A549 (cell line): ENCODE measurements at regions not wholly inside any gene's neighbourhood (a gene's known extent, or its start where the extent isn't known, plus 50 kb on each side); places are given as distances from the start of the nearest gene placed in this dataset.

Experiments used
- CBX8 ChIP-seq: fragments of 200-600 bp; sonication (generic); IDR thresholded peaks from 2 replicates; pipeline ENCODE4 v1.6.1; 2016
- CEBPB ChIP-seq, 2 experiments: fragments of >200 bp in 1 of 2; sonication (Bioruptor Twin) in 1 of 2; formaldehyde crosslinking in 1 of 2; IDR thresholded peaks; 2 replicates each; pipeline ENCODE4 v1.6.1; 2012 to 2016
- CHD4 ChIP-seq: fragments of 200-600 bp; sonication (generic); IDR thresholded peaks from 2 replicates; pipeline ENCODE4 v1.6.1; 2016; ENCODE audit warnings: antibody characterized with exemption, mild to moderate bottlenecking, borderline replicate concordance
- EP300 ChIP-seq, 2 experiments: fragments of >200 bp; sonication (Bioruptor Twin); formaldehyde crosslinking; IDR thresholded peaks; 2 replicates in 1 of 2; 3 replicates in 1 of 2; pipeline ENCODE4 v1.6.1; 2016 to 2017
- HOXB13 ChIP-seq: fragments of 250-450 bp; sonication (Bioruptor Pico); IDR thresholded peaks from 2 replicates; pipeline ENCODE4 v1.5.0; 2020; ENCODE audit warnings: low read depth, mild to moderate bottlenecking, moderate library complexity
- PHF8 ChIP-seq: fragments of 200-600 bp; sonication (generic); IDR thresholded peaks from 2 replicates; pipeline ENCODE4 v1.6.1; 2016; ENCODE audit warnings: low read depth, mild to moderate bottlenecking, antibody characterized with exemption, moderate library complexity, borderline replicate concordance
- POLR2A ChIP-seq: IDR thresholded peaks from 2 replicates; pipeline ENCODE4 v1.6.1; 2012; ENCODE audit warnings: mild to moderate bottlenecking, low read length
- RAD21 ChIP-seq, 2 experiments: fragments of >200 bp in 1 of 2; sonication (Bioruptor Twin) in 1 of 2; formaldehyde crosslinking in 1 of 2; IDR thresholded peaks in 1 of 2; conservative IDR thresholded peaks in 1 of 2; 2 replicates in 1 of 2; 3 replicates in 1 of 2; pipeline ENCODE4 v1.6.1; 2012 to 2018; ENCODE audit warnings: inconsistent platforms in 1 of 2
- RARB ChIP-seq: fragments of 250-450 bp; sonication (Bioruptor Pico); IDR thresholded peaks from 2 replicates; pipeline ENCODE4 v1.8.0; 2021; ENCODE audit warnings: mild to moderate bottlenecking, moderate library complexity
- RCOR1 ChIP-seq: fragments of 150-350 bp; IDR thresholded peaks from 2 replicates; pipeline ENCODE4 v1.6.1; 2014; ENCODE audit warnings: antibody characterized with exemption, low read length, low read depth
- ZFP36 ChIP-seq: fragments of 450-650 bp; IDR thresholded peaks from 2 replicates; pipeline ENCODE4 v1.6.1; 2014; ENCODE audit warnings: borderline replicate concordance; ENCODE audit not compliant: partially characterized antibody
- TF ChIP-seq, protein P1 (sequence below): fragments of >200 bp; sonication (Bioruptor Twin); formaldehyde crosslinking; IDR thresholded peaks from 3 replicates; pipeline ENCODE4 v1.5.1; 2016
- TF ChIP-seq, protein P2 (sequence below): fragments of 200-600 bp; sonication (generic); IDR thresholded peaks from 2 replicates; pipeline ENCODE4 v1.6.1; 2016; ENCODE audit warnings: antibody characterized with exemption, mild to moderate bottlenecking, moderate library complexity
- TF ChIP-seq, protein P3 (sequence below): IDR thresholded peaks from 2 replicates; pipeline ENCODE4 v1.6.1; 2012

DNA sequence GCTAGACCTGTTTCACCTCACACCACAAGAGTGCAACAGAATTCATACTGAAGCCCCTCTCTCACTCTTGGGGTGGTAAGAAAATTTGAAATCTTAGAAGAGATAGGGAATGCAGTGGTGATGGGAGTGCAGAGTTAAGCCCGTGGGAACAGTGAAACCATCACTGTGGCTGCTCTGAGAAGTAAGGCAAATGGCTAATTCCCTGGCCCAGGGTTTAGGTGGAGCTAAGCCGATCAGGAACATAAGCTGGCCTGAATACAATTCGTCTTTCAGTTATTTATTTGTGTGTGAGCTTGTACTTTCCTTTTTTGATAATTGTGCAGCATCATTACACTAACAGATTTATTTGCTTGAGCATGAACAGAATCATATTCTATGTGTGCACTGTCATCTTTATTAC lies 1070.6 kb downstream of the STPG2 start:
- TF ChIP-seq, protein P1, sequence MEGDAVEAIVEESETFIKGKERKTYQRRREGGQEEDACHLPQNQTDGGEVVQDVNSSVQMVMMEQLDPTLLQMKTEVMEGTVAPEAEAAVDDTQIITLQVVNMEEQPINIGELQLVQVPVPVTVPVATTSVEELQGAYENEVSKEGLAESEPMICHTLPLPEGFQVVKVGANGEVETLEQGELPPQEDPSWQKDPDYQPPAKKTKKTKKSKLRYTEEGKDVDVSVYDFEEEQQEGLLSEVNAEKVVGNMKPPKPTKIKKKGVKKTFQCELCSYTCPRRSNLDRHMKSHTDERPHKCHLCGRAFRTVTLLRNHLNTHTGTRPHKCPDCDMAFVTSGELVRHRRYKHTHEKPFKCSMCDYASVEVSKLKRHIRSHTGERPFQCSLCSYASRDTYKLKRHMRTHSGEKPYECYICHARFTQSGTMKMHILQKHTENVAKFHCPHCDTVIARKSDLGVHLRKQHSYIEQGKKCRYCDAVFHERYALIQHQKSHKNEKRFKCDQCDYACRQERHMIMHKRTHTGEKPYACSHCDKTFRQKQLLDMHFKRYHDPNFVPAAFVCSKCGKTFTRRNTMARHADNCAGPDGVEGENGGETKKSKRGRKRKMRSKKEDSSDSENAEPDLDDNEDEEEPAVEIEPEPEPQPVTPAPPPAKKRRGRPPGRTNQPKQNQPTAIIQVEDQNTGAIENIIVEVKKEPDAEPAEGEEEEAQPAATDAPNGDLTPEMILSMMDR: no peak
- TF ChIP-seq RCOR1 (no peak), RARB (CRISPR knock-in tag) (no peak), CHD4 (no peak), ZFP36 (no peak), CEBPB (IDR thresholded peaks at IDR 0.05) (no peak), POLR2A (no peak), PHF8 (no peak), EP300 (IDR thresholded peaks at IDR 0.05) (no peak), CBX8 (no peak), HOXB13 (CRISPR knock-in tag) (no peak), RAD21 (conservative IDR thresholded peaks at IDR 0.05 in 1 of 2, IDR thresholded peaks at IDR 0.05 in 1 of 2) (no peak)
- TF ChIP-seq, protein P2, sequence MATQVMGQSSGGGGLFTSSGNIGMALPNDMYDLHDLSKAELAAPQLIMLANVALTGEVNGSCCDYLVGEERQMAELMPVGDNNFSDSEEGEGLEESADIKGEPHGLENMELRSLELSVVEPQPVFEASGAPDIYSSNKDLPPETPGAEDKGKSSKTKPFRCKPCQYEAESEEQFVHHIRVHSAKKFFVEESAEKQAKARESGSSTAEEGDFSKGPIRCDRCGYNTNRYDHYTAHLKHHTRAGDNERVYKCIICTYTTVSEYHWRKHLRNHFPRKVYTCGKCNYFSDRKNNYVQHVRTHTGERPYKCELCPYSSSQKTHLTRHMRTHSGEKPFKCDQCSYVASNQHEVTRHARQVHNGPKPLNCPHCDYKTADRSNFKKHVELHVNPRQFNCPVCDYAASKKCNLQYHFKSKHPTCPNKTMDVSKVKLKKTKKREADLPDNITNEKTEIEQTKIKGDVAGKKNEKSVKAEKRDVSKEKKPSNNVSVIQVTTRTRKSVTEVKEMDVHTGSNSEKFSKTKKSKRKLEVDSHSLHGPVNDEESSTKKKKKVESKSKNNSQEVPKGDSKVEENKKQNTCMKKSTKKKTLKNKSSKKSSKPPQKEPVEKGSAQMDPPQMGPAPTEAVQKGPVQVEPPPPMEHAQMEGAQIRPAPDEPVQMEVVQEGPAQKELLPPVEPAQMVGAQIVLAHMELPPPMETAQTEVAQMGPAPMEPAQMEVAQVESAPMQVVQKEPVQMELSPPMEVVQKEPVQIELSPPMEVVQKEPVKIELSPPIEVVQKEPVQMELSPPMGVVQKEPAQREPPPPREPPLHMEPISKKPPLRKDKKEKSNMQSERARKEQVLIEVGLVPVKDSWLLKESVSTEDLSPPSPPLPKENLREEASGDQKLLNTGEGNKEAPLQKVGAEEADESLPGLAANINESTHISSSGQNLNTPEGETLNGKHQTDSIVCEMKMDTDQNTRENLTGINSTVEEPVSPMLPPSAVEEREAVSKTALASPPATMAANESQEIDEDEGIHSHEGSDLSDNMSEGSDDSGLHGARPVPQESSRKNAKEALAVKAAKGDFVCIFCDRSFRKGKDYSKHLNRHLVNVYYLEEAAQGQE: no peak
- TF ChIP-seq, protein P3, sequence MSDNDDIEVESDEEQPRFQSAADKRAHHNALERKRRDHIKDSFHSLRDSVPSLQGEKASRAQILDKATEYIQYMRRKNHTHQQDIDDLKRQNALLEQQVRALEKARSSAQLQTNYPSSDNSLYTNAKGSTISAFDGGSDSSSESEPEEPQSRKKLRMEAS: no peak
